Endothelial cell of umbilical vein (primary cell): ENCODE measurements at regions not wholly inside any gene's neighbourhood (a gene's known extent, or its start where the extent isn't known, plus 50 kb on each side); places are given as distances from the start of the nearest gene placed in this dataset.
"Not testable (repeated sequence)": the region's sequence is repeated elsewhere in the genome, so short reads cannot be mapped to it uniquely, and the experiment has no call there.

Experiments
- BruUV-seq: library from RNA; stranded (reverse); fragments of 400-500 nt; replicated peaks from 2 replicates; lab custom pipeline; 2021; lab: Mats Ljungman, UMichigan
- CTCF ChIA-PET: fragments of 300-600, 350-600 bp; sonication (Branson Sonifier 250); formaldehyde crosslinking; loops from one replicate; lab custom pipeline; 2021; ENCODE audit warnings: antibody characterized with exemption, inconsistent platforms; lab: Charles Lee
- POLR2A ChIA-PET: fragments of 300-600, 350-600 bp; sonication (Branson Sonifier 250); formaldehyde crosslinking; loops from one replicate; lab custom pipeline; 2021; ENCODE audit warnings: antibody characterized with exemption, inconsistent platforms; lab: Charles Lee
- DNase-seq: peaks from one replicate; pipeline ENCODE4 v3.0.0-alpha.2; 2011; ENCODE audit warnings: low read depth, low spot score
- FAIRE-seq: peaks from 2 replicates; lab custom pipeline; 2011; peaks lifted over from hg19 to GRCh38; lab: Jason Lieb, UNC
- H2AFZ ChIP-seq: 2 replicates; pipeline ENCODE4 v1.6.0; 2012; ENCODE audit warnings: low read depth, low read length, control low read depth, inconsistent platforms
- H3K27ac ChIP-seq: 2 replicates; pipeline ENCODE4 v1.5.1; 2011; ENCODE audit warnings: low read depth, mild to moderate bottlenecking, control low read depth, low read length, moderate library complexity; ENCODE audit not compliant: insufficient read depth
- H3K27me3 ChIP-seq, 2 experiments: 2 replicates each; pipeline versions ENCODE4 v1.6.0 to v1.6.1; 2011; ENCODE audit warnings: low read length in 2 of 2, mixed read lengths in 1 of 2; ENCODE audit not compliant: control insufficient read depth in 2 of 2, insufficient read depth in 2 of 2
- H3K36me3 ChIP-seq, 2 experiments: 2 replicates in 1 of 2; 3 replicates in 1 of 2; pipeline ENCODE4 v1.5.1; 2011; ENCODE audit warnings: low read length in 2 of 2, mild to moderate bottlenecking in 1 of 2, moderate library complexity in 1 of 2; ENCODE audit not compliant: control insufficient read depth in 2 of 2, insufficient read depth in 2 of 2; ENCODE audit errors: extremely low read depth in 1 of 2
- H3K4me1 ChIP-seq: 3 replicates; pipeline ENCODE4 v1.5.1; 2011; ENCODE audit warnings: mild to moderate bottlenecking, low read length; ENCODE audit not compliant: control insufficient read depth, insufficient read depth; ENCODE audit errors: extremely low read depth
- H3K4me2 ChIP-seq: 2 replicates; pipeline ENCODE4 v1.6.1; 2011; ENCODE audit warnings: low read length, control low read depth, mixed read lengths; ENCODE audit not compliant: insufficient read depth
- H3K4me3 ChIP-seq, 3 experiments: fragments of 200-600 bp in 1 of 3; sonication (generic), shearing (Covaris generic) in 1 of 3; replicated peaks in 1 of 3; 2 replicates each; pipeline ENCODE4 v1.5.1; 2011 to 2016; ENCODE audit warnings: control low read depth in 3 of 3, low read length in 3 of 3, mild to moderate bottlenecking in 2 of 3, inconsistent platforms in 1 of 3, low read depth in 1 of 3, moderate library complexity in 1 of 3; ENCODE audit not compliant: insufficient read depth in 1 of 3
- H3K79me2 ChIP-seq: 2 replicates; pipeline ENCODE4 v1.6.0; 2012; ENCODE audit warnings: low read length, inconsistent platforms; ENCODE audit not compliant: control insufficient read depth, insufficient read depth
- H3K9ac ChIP-seq: replicated peaks from 2 replicates; pipeline ENCODE3; 2011; ENCODE audit warnings: low read length, control low read depth; ENCODE audit not compliant: insufficient read depth; ENCODE audit errors: extremely low read depth
- H3K9me1 ChIP-seq: replicated peaks from 3 replicates; pipeline ENCODE4 v1.6.0; 2011; ENCODE audit warnings: mild to moderate bottlenecking, low read length; ENCODE audit not compliant: control insufficient read depth, insufficient read depth; ENCODE audit errors: extremely low read depth
- H3K9me3 ChIP-seq: replicated peaks from 2 replicates; pipeline ENCODE4 v1.5.1; 2012; ENCODE audit warnings: low read length, inconsistent platforms; ENCODE audit not compliant: control insufficient read depth, insufficient read depth
- H4K20me1 ChIP-seq: replicated peaks from 2 replicates; pipeline ENCODE3; 2011; ENCODE audit warnings: mild to moderate bottlenecking, low read length; ENCODE audit not compliant: control insufficient read depth, insufficient read depth; ENCODE audit errors: extremely low read depth
- EZH2 ChIP-seq: IDR thresholded peaks from 2 replicates; pipeline ENCODE4 v1.6.1; 2012; ENCODE audit warnings: borderline replicate concordance, low read depth, mild to moderate bottlenecking, moderate library complexity, low read length, inconsistent platforms; ENCODE audit not compliant: severe bottlenecking
- FOS ChIP-seq: IDR thresholded peaks from 2 replicates; pipeline ENCODE4 v1.6.1; 2011; ENCODE audit warnings: mild to moderate bottlenecking, low read length, moderate library complexity, borderline replicate concordance; ENCODE audit not compliant: insufficient read depth
- GATA2 ChIP-seq: IDR thresholded peaks from 2 replicates; pipeline ENCODE4 v1.7.0; 2011; ENCODE audit warnings: low read depth, mild to moderate bottlenecking, moderate library complexity, mixed read lengths, low read length; ENCODE audit not compliant: insufficient read length, insufficient read depth
- JUN ChIP-seq: IDR thresholded peaks from 2 replicates; pipeline ENCODE4 v1.6.1; 2011; ENCODE audit warnings: borderline replicate concordance, low read depth; ENCODE audit not compliant: insufficient read length, insufficient read depth
- MAX ChIP-seq: IDR thresholded peaks from 2 replicates; pipeline ENCODE4 v1.6.1; 2011; ENCODE audit not compliant: insufficient read depth, insufficient read length
- MYC ChIP-seq: IDR thresholded peaks from one replicate; pipeline ENCODE4 v1.6.1; 2011; ENCODE audit warnings: mild to moderate bottlenecking, low read depth, low read length
- POLR2A ChIP-seq: IDR thresholded peaks from 2 replicates; pipeline ENCODE4 v1.6.1; 2012; ENCODE audit warnings: low read depth, mild to moderate bottlenecking, control low read depth, low read length
- POLR2AphosphoS5 ChIP-seq: IDR thresholded peaks from 2 replicates; pipeline ENCODE4 v1.6.1; 2012; ENCODE audit warnings: low read depth, mild to moderate bottlenecking, control low read depth, low read length, moderate library complexity; ENCODE audit not compliant: insufficient read depth
- dilution Hi-C: fragments of 300-500 bp; cut with MboI; formaldehyde crosslinking; loops from one replicate; pipeline ENCODE4 v1.15.0; 2019; ENCODE audit warnings: low sequenced_read_pairs; ENCODE audit not compliant: extremely low pct_ligation_motif_present
- intact Hi-C: fragments of 100-400 bp; cut with micrococcal nuclease; formaldehyde crosslinking; loops from one replicate; pipeline ENCODE4 v1.10.0; 2022
- TF ChIP-seq, protein P1 (sequence below), 2 donors: IDR thresholded peaks; 1 replicate in 1 of 2; 2 replicates in 1 of 2; pipeline ENCODE4 v1.5.1; 2011; ENCODE audit warnings: low read length in 2 of 2, mild to moderate bottlenecking in 2 of 2, moderate library complexity in 2 of 2, control low read depth in 1 of 2, inconsistent platforms in 1 of 2, low read depth in 1 of 2; ENCODE audit not compliant: insufficient read depth in 1 of 2; ENCODE audit errors: extremely low read depth in 1 of 2

DNA sequence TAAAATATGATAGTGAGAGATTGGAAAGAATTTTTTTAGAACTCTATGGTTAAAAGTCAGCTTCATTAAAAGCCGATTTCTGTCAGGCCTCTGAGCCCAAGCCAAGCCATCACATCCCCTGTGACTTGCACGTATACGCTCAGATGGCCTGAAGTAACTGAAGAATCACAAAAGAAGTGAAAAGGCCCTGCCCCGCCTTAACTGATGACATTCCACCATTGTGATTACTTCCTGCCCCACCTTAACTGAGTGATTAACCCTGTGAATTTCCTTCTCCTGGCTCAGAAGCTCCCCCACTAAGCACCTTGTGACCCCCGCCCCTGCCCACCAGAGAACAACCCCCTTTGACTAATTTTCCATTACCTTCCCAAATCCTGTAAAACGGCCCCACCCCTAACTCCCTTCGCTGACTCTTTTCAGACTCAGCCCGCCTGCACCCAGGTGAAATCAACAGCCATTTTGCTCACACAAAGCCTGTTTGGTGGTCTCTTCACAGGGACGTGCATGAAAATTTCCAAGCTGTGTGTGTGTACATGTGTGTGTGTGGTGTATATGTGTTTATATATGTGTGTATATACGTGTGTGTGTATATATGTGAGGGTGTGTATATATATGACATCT is 595.5 kb upstream of the HTR2C start:
- FAIRE-seq, H3K79me2 ChIP-seq, H3K9ac ChIP-seq, CTCF ChIA-PET, H3K9me1 ChIP-seq, H3K4me2 ChIP-seq, H3K27me3 ChIP-seq, DNase-seq, H3K9me3 ChIP-seq, POLR2A ChIA-PET, H3K4me3 ChIP-seq, intact Hi-C loops, H4K20me1 ChIP-seq, H3K27ac ChIP-seq, BruUV-seq, H2AFZ ChIP-seq, dilution Hi-C loops, H3K4me1 ChIP-seq, H3K36me3 ChIP-seq: not testable (repeated sequence)

DNA sequence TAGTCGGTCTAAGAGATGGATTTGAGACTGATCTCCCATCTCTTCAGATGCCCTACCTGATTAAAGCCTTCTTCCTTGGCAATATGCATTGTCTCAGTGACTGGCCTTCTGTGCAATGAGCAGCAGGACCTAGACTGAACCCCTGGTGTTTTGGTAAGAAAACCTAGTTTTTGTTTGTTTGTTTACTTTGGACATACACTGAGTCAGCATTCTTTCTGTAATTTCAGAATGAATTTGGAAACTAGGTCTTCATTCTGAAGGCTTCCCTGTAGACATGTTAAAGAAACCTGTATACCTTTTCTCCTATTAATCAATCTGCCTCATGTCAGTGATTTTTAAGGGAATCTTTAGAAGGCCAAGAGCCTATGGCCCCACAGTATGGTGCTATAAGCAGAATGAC is 597.5 kb upstream of the HTR2C start:
- Histone ChIP-seq H4K20me1 (no peaks in the 10 kb centered on the region), H3K9me1 (no peaks in the 10 kb centered on the region), H3K9me3 (no peaks in the 10 kb centered on the region), H2AFZ (no peak overlapping the region), H3K36me3 (no peaks in the 10 kb centered on the region), H3K4me2 (no peak overlapping the region), H3K79me2 (no peaks in the 10 kb centered on the region), H3K27ac (no peak overlapping the region), H3K4me3 (no peak overlapping the region), H3K27me3 (no peaks in the 10 kb centered on the region), H3K4me1 (no peaks in the 10 kb centered on the region), H3K9ac (no peak overlapping the region)
- dilution Hi-C loops, result no loop called here
- FAIRE-seq (no peak), DNase-seq (no peak)
- intact Hi-C loops, result no loop called here
- BruUV-seq, result no TSS peak
- POLR2A ChIA-PET, result no interaction called here
- TF ChIP-seq MYC (no peak), GATA2 (no peak), POLR2AphosphoS5 (no peak), FOS (no peak), JUN (no peak), POLR2A (no peak), MAX (no peak), EZH2 (no peak)
- TF ChIP-seq, protein P1, sequence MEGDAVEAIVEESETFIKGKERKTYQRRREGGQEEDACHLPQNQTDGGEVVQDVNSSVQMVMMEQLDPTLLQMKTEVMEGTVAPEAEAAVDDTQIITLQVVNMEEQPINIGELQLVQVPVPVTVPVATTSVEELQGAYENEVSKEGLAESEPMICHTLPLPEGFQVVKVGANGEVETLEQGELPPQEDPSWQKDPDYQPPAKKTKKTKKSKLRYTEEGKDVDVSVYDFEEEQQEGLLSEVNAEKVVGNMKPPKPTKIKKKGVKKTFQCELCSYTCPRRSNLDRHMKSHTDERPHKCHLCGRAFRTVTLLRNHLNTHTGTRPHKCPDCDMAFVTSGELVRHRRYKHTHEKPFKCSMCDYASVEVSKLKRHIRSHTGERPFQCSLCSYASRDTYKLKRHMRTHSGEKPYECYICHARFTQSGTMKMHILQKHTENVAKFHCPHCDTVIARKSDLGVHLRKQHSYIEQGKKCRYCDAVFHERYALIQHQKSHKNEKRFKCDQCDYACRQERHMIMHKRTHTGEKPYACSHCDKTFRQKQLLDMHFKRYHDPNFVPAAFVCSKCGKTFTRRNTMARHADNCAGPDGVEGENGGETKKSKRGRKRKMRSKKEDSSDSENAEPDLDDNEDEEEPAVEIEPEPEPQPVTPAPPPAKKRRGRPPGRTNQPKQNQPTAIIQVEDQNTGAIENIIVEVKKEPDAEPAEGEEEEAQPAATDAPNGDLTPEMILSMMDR (IDR thresholded peaks at IDR 0.05; ENCODE audit: extremely low read depth in 1 of 2, insufficient read depth in 1 of 2, low read depth in 1 of 2, low read length in 2 of 2), result no peak
- CTCF ChIA-PET, result no interaction called here
